SK-N-MC (cell line): ENCODE measurements at regions not wholly inside any gene's neighbourhood (a gene's known extent, or its start where the extent isn't known, plus 50 kb on each side); places are given as distances from the start of the nearest gene placed in this dataset.

Experiments used
- DNase-seq: peaks from one replicate; pipeline ENCODE4 v3.0.0-alpha.2; 2011; ENCODE audit warnings: low read depth, low spot score
- H3K27ac ChIP-seq: fragments of 200-600 bp; sonication (generic); 2 replicates; pipeline ENCODE4 v1.5.1; 2016; ENCODE audit warnings: mixed run types
- H3K36me3 ChIP-seq: fragments of 200-600 bp; sonication (generic); 2 replicates; pipeline ENCODE4 v1.6.1; 2017; ENCODE audit warnings: antibody characterized with exemption, low read length, mixed read lengths; ENCODE audit not compliant: insufficient read depth
- H3K4me3 ChIP-seq: fragments of 200-600 bp; sonication (generic); 2 replicates; pipeline ENCODE4 v1.5.1; 2016
- H3K9ac ChIP-seq: fragments of 200-600 bp; sonication (generic); 2 replicates; pipeline ENCODE4 v1.8.0; 2017; ENCODE audit warnings: mixed run types, mixed read lengths; ENCODE audit not compliant: insufficient read length
- H3K9me3 ChIP-seq: fragments of 200-600 bp; sonication (generic); 2 replicates; pipeline ENCODE4 v1.6.1; 2017; ENCODE audit warnings: low read depth, mild to moderate bottlenecking, antibody characterized with exemption, low read length, moderate library complexity, mixed read lengths
- EZH2 ChIP-seq: fragments of 200-600 bp; sonication (generic); IDR thresholded peaks from one replicate; pipeline ENCODE4 v1.6.1; 2017; ENCODE audit warnings: antibody characterized with exemption
- FOXP2 ChIP-seq: optimal IDR thresholded peaks from 2 replicates; pipeline ENCODE3; 2011; ENCODE audit warnings: mild to moderate bottlenecking, moderate library complexity; ENCODE audit not compliant: insufficient read depth; ENCODE audit errors: extremely low read length, control extremely low read depth
- POLR2AphosphoS5 ChIP-seq: IDR thresholded peaks from 2 replicates; pipeline ENCODE4 v1.6.1; 2012; ENCODE audit warnings: mild to moderate bottlenecking, low read depth, low read length, borderline replicate concordance

GRCh38 chr1:175894581-175894980 is 151.2 kb upstream of the TNR start:
- Histone ChIP-seq H3K9ac (no peak overlapping the region), H3K36me3 (no peaks in the 10 kb centered on the region), H3K9me3 (no peaks in the 10 kb centered on the region), H3K27ac (no peak overlapping the region), H3K4me3 (no peak overlapping the region)
- no peak for DNase-seq
- no peak for TF ChIP-seq FOXP2

- Histone ChIP-seq H3K36me3 (no peaks in the 10 kb centered on the region), H3K9me3 (no peaks in the 10 kb centered on the region), H3K9ac (no peak overlapping the region), H3K27ac (no peak overlapping the region), H3K4me3 (no peak overlapping the region)
- DNase-seq, result no peak
- TF ChIP-seq FOXP2 (no peak), POLR2AphosphoS5 (no peak)
Measured at GRCh38 chr1:175893192-175893591, 149.8 kb upstream of the TNR start.

GRCh38 chr1:175892686-175893085 is 149.3 kb upstream of the TNR start:
- Histone ChIP-seq H3K9ac (no peak overlapping the region), H3K27ac (no peak overlapping the region), H3K4me3 (no peak overlapping the region), H3K36me3 (no peaks in the 10 kb centered on the region), H3K9me3 (no peaks in the 10 kb centered on the region)
- no peak for TF ChIP-seq EZH2
- no peak for TF ChIP-seq FOXP2
- TF ChIP-seq POLR2AphosphoS5, result no peak
- DNase-seq, result no peak

- H3K4me3 ChIP-seq, result no peak overlapping the region
- no peaks in the 10 kb centered on the region for H3K9me3 ChIP-seq
- TF ChIP-seq POLR2AphosphoS5, result no peak
- no peak for TF ChIP-seq FOXP2
- no peak for TF ChIP-seq EZH2
- H3K9ac ChIP-seq, result no peak overlapping the region
- no peak for DNase-seq
- H3K27ac ChIP-seq, result no peak overlapping the region
- H3K36me3 ChIP-seq, result no peaks in the 10 kb centered on the region
Measured at GRCh38 chr1:175891783-175892309, 148.5 kb upstream of the TNR start.

GRCh38 chr1:175890958-175891357 is 147.6 kb upstream of the TNR start:
- Histone ChIP-seq H3K36me3 (no peaks in the 10 kb centered on the region), H3K27ac (no peak overlapping the region), H3K9ac (no peak overlapping the region), H3K9me3 (no peaks in the 10 kb centered on the region), H3K4me3 (no peak overlapping the region)
- TF ChIP-seq POLR2AphosphoS5, result no peak
- no peak for TF ChIP-seq EZH2
- no peak for TF ChIP-seq FOXP2
- no peak for DNase-seq

GRCh38 chr1:175889848-175890247 is 146.5 kb upstream of the TNR start:
- Histone ChIP-seq H3K36me3 (no peaks in the 10 kb centered on the region), H3K4me3 (no peak overlapping the region), H3K9ac (no peak overlapping the region), H3K9me3 (no peaks in the 10 kb centered on the region), H3K27ac (no peak overlapping the region)
- DNase-seq, result no peak
- TF ChIP-seq FOXP2, result no peak
- TF ChIP-seq POLR2AphosphoS5, result no peak
- no peak for TF ChIP-seq EZH2

- H3K36me3 ChIP-seq, result no peaks in the 10 kb centered on the region
Measured at GRCh38 chr1:175888996-175889395, 145.6 kb upstream of the TNR start.

GRCh38 chr1:175887981-175888428 is 144.6 kb upstream of the TNR start:
- H3K9me3 ChIP-seq, result no peaks in the 10 kb centered on the region
- DNase-seq, result no peak
- no peaks in the 10 kb centered on the region for H3K36me3 ChIP-seq
- TF ChIP-seq EZH2 (no peak), POLR2AphosphoS5 (no peak), FOXP2 (no peak)
- no peak overlapping the region for H3K4me3 ChIP-seq
- H3K9ac ChIP-seq, result no peak overlapping the region
- no peak overlapping the region for H3K27ac ChIP-seq

More at GRCh38 chr1:175888996-175889395, 145.6 kb upstream of the TNR start:
- no peak for DNase-seq
- Histone ChIP-seq H3K9me3 (no peaks in the 10 kb centered on the region), H3K4me3 (no peak overlapping the region), H3K9ac (no peak overlapping the region), H3K27ac (no peak overlapping the region)
- TF ChIP-seq FOXP2, result no peak
- TF ChIP-seq EZH2, result no peak
- no peak for TF ChIP-seq POLR2AphosphoS5

- H3K4me3 ChIP-seq, result no peak overlapping the region
- no peaks in the 10 kb centered on the region for H3K36me3 ChIP-seq
- TF ChIP-seq FOXP2 (no peak), EZH2 (no peak), POLR2AphosphoS5 (no peak)
- H3K9me3 ChIP-seq, result no peaks in the 10 kb centered on the region
- H3K9ac ChIP-seq, result no peak overlapping the region
- H3K27ac ChIP-seq, result no peak overlapping the region
- no peak for DNase-seq
Measured at GRCh38 chr1:175887521-175887920, 144.1 kb upstream of the TNR start.
